VCaP (cell line): ENCODE measurements at regions not wholly inside any gene's neighbourhood (a gene's known extent, or its start where the extent isn't known, plus 50 kb on each side); places are given as distances from the start of the nearest gene placed in this dataset.
"Not testable (repeated sequence)": the region's sequence is repeated elsewhere in the genome, so short reads cannot be mapped to it uniquely, and the experiment has no call there.

ENCODE experiments used
- H3K27ac ChIP-seq: fragments of 450-650 bp; 2 replicates; pipeline ENCODE4 v1.5.1; 2017
- CTCF ChIP-seq: fragments of 450-650 bp; conservative IDR thresholded peaks from 2 replicates; pipeline ENCODE4 v1.5.1; 2017; ENCODE audit warnings: mild to moderate bottlenecking, moderate library complexity

GRCh38 chr9:74066605-74067004 lies 430.5 kb upstream of the RORB start:
- TF ChIP-seq CTCF, result no peak
- H3K27ac ChIP-seq, result no peak overlapping the region

GRCh38 chr9:74071502-74071901 lies 425.6 kb upstream of the RORB start:
- TF ChIP-seq CTCF, result no peak

GRCh38 chr9:74073897-74074296 lies 423.2 kb upstream of the RORB start:
- TF ChIP-seq CTCF, result no peak

More at GRCh38 chr9:74071502-74071901, 425.6 kb upstream of the RORB start:
- H3K27ac ChIP-seq, result no peak overlapping the region

GRCh38 chr9:74078647-74079046 lies 418.5 kb upstream of the RORB start:
- H3K27ac ChIP-seq, result no peak overlapping the region
- TF ChIP-seq CTCF, result no peak

More at GRCh38 chr9:74073897-74074296, 423.2 kb upstream of the RORB start:
- no peak overlapping the region for H3K27ac ChIP-seq

GRCh38 chr9:74080652-74081051 lies 416.5 kb upstream of the RORB start:
- not testable (repeated sequence) for H3K27ac ChIP-seq

GRCh38 chr9:74083681-74084433 lies 413.3 kb upstream of the RORB start:
- H3K27ac ChIP-seq, result 0 out of 2 replicates have a peak overlapping the region, but pooled peaks have one; percentile 1
- TF ChIP-seq CTCF, result no peak

GRCh38 chr9:74085384-74086037 lies 411.6 kb upstream of the RORB start:
- not testable (repeated sequence) for H3K27ac ChIP-seq

- not testable (repeated sequence) for H3K27ac ChIP-seq
Observed at GRCh38 chr9:74090921-74091320, 406.2 kb upstream of the RORB start.

GRCh38 chr9:74092491-74092834 lies 404.7 kb upstream of the RORB start:
- H3K27ac ChIP-seq, result no peak overlapping the region
- TF ChIP-seq CTCF, result no peak

- H3K27ac ChIP-seq, result not testable (repeated sequence)
Observed at GRCh38 chr9:74094037-74094436, 403.1 kb upstream of the RORB start.
